ENCODE measurements at regions not wholly inside any gene's neighbourhood (a gene's known extent, or its start where the extent isn't known, plus 50 kb on each side); places are given as distances from the start of the nearest gene placed in this dataset.
A peak's percentile ranks its signal among the peaks of the same experiment; 100 is the strongest.

- TF ChIP-seq CTCF (IDR thresholded peaks at IDR 0.05) = no peak
- ATAC-seq (no peak), DNase-seq (no peak)
- Histone ChIP-seq H3K4me3 (no peak overlapping the region), H3K27ac (no peak overlapping the region), H3K27me3 (peaks cover 0 to 17% (median 0%) of the 10 kb centered on the region in 7 donors), H3K36me3 (no peaks in the 10 kb centered on the region), H3K4me1 (no peaks in the 10 kb centered on the region), H3K9me3 (peaks cover 0 to 2% (median 0%) of the 10 kb centered on the region in 11 donors)
- intact Hi-C loops (cut with DNase I) = no loop called here
- WGBS, 2 donors = 69 to 73% methylated on average over 4 of the region's 4 CpGs
These were observed 156.8 kb downstream of the TMEM200C start for GRCh38 chr18:5738526-5738925.

- intact Hi-C loops (cut with DNase I) = no loop called here
- 93 to 96% methylated on average over 7 of the region's 7 CpGs for WGBS, 2 donors
- TF ChIP-seq CTCF (IDR thresholded peaks at IDR 0.05) = no peak
These were observed 163.0 kb downstream of the TMEM200C start for GRCh38 chr18:5732318-5732717.

GRCh38 chr18:5729983-5730699 lies 165.2 kb downstream of the TMEM200C start:
- peaks cover 0 to 2% (median 0%) of the 10 kb centered on the region in 11 donors for H3K9me3 ChIP-seq
- H3K27me3 ChIP-seq = peaks cover 0 to 21% (median 0%) of the 10 kb centered on the region in 7 donors
- no peaks in the 10 kb centered on the region for H3K36me3 ChIP-seq
- no peaks in the 10 kb centered on the region for H3K4me1 ChIP-seq
- TF ChIP-seq CTCF (IDR thresholded peaks at IDR 0.05) = no peak
- intact Hi-C loops (cut with DNase I) = no loop called here
- ATAC-seq = peak in 4 of 8 donors; percentile 14 to 97 (median 70)
- no peak overlapping the region for H3K27ac ChIP-seq
- peak; percentile 4 to 29 for DNase-seq
- 53 to 58% methylated on average over 6 of the region's 6 CpGs for WGBS, 2 donors
- no peak overlapping the region for H3K4me3 ChIP-seq

More at GRCh38 chr18:5732318-5732717, 163.0 kb downstream of the TMEM200C start:
- no peak overlapping the region for H3K4me3 ChIP-seq
- H3K27ac ChIP-seq = no peak overlapping the region
- no peaks in the 10 kb centered on the region for H3K4me1 ChIP-seq
- peaks cover 0 to 2% (median 0%) of the 10 kb centered on the region in 11 donors for H3K9me3 ChIP-seq
- no peaks in the 10 kb centered on the region for H3K36me3 ChIP-seq
- ATAC-seq (no peak), DNase-seq (no peak)
- H3K27me3 ChIP-seq = peaks cover 0 to 36% (median 0%) of the 10 kb centered on the region in 7 donors

- intact Hi-C loops (cut with DNase I) = no loop called here
These were observed 166.8 kb downstream of the TMEM200C start for GRCh38 chr18:5728531-5728930.

More at GRCh38 chr18:5728531-5728930, 166.8 kb downstream of the TMEM200C start:
- 37 to 45% methylated on average over 5 of the region's 5 CpGs for WGBS, 2 donors
- Histone ChIP-seq H3K9me3 (no peaks in the 10 kb centered on the region), H3K36me3 (no peaks in the 10 kb centered on the region), H3K27me3 (peaks cover 0 to 20% (median 0%) of the 10 kb centered on the region in 7 donors), H3K4me1 (no peaks in the 10 kb centered on the region), H3K27ac (no peak overlapping the region), H3K4me3 (no peak overlapping the region)
- no peak for TF ChIP-seq CTCF (IDR thresholded peaks at IDR 0.05)
- DNase-seq = no peak
- ATAC-seq = no peak

Measured in heart right ventricle (tissue), 16 donors.